Esophagus squamous epithelium (tissue), 4 donors: ENCODE measurements at regions not wholly inside any gene's neighbourhood (a gene's known extent, or its start where the extent isn't known, plus 50 kb on each side); places are given as distances from the start of the nearest gene placed in this dataset.

Source experiments
- POLR2A ChIP-seq, 4 donors: fragments of 450-650 bp; IDR thresholded peaks; one replicate each; pipeline ENCODE4 v1.6.1; 2017; ENCODE audit warnings: antibody characterized with exemption in 4 of 4, mild to moderate bottlenecking in 4 of 4, moderate library complexity in 3 of 4
- TF ChIP-seq, protein P1 (sequence below), 6 experiments: fragments of 450-650 bp in 4 of 6; fragments of 200-600 bp in 2 of 6; sonication (generic) in 2 of 6; IDR thresholded peaks; one replicate each; pipeline ENCODE4 v1.5.1; 2016 to 2019; ENCODE audit warnings: antibody characterized with exemption in 6 of 6, mild to moderate bottlenecking in 4 of 6, moderate library complexity in 4 of 6

DNA sequence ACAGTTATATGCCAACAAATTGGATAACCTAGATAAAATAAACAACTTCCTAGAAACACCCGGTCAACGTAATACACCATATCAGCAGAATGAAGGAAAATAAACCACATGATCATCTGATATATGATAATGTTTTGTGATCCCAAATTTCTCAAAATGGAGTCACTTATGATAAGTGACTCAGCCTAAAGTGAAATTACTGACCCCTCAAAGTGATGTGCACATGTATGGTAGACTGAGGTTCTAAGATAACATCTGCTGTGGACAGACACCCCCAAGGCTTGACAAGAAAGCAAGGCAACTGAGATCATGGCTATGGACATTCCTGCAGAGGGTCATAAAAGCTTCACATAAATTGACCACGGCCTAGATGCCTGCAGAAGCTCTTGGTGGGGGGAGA, 105.1 kb upstream of the DCN start:
- TF ChIP-seq, protein P1, sequence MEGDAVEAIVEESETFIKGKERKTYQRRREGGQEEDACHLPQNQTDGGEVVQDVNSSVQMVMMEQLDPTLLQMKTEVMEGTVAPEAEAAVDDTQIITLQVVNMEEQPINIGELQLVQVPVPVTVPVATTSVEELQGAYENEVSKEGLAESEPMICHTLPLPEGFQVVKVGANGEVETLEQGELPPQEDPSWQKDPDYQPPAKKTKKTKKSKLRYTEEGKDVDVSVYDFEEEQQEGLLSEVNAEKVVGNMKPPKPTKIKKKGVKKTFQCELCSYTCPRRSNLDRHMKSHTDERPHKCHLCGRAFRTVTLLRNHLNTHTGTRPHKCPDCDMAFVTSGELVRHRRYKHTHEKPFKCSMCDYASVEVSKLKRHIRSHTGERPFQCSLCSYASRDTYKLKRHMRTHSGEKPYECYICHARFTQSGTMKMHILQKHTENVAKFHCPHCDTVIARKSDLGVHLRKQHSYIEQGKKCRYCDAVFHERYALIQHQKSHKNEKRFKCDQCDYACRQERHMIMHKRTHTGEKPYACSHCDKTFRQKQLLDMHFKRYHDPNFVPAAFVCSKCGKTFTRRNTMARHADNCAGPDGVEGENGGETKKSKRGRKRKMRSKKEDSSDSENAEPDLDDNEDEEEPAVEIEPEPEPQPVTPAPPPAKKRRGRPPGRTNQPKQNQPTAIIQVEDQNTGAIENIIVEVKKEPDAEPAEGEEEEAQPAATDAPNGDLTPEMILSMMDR (IDR thresholded peaks at IDR 0.05): no peak
- TF ChIP-seq POLR2A (IDR thresholded peaks at IDR 0.05): no peak
